Jurkat, Clone E6-1 (cell line): ENCODE measurements at regions not wholly inside any gene's neighbourhood (a gene's known extent, or its start where the extent isn't known, plus 50 kb on each side); places are given as distances from the start of the nearest gene placed in this dataset.
A peak's percentile ranks its signal among the peaks of the same experiment; 100 is the strongest.

Experiments used
- DNase-seq: peaks from one replicate; pipeline ENCODE4 v3.0.0-alpha.2; 2011; ENCODE audit warnings: low read depth, low spot score
- H3K4me3 ChIP-seq: 2 replicates; pipeline ENCODE4 v1.5.1; 2011; ENCODE audit warnings: mild to moderate bottlenecking, low read length, control low read depth, moderate library complexity

- H3K4me3 ChIP-seq = no peak overlapping the region
- no peak for DNase-seq
Measured at GRCh38 chr1:88168126-88168525, 515.9 kb upstream of the PKN2 start.

- no peak for DNase-seq
- no peak overlapping the region for H3K4me3 ChIP-seq
Measured at GRCh38 chr1:88169139-88169538, 514.9 kb upstream of the PKN2 start.

- DNase-seq = no peak
- H3K4me3 ChIP-seq = no peak overlapping the region
Measured at GRCh38 chr1:88169939-88170338, 514.1 kb upstream of the PKN2 start.

GRCh38 chr1:88175120-88175630 lies 508.9 kb upstream of the PKN2 start:
- DNase-seq = no peak
- H3K4me3 ChIP-seq = no peak overlapping the region

DNA sequence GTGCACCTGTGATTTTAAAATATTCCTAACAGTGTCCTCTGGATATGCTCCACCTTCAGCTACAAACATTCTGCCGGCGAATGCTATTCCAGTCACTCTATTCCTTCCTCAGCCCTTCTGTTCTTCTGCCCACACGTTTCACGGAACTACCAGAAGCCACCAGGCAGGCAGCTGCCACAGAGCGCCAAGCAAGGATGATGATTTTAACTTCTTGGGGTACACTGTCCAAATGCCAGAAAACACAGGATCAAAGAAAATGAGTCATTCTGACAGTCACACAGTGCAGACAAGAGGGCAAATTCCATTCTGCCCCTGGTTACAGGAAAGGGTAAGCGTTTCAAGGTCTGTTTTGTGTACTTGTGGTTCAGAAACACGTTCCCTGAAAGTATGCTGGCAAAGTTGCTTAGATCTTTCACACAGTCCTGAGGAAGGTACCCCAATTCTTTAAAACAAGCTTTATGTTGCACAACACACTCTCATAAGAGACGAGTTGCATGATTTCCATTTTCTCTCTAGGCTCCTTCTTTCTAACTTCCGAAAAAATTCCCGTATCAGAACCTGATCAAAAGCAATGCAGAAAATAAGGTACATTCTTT lies 508.3 kb upstream of the PKN2 start:
- no peak overlapping the region for H3K4me3 ChIP-seq

GRCh38 chr1:88179943-88180342 lies 504.1 kb upstream of the PKN2 start:
- DNase-seq = no peak
- no peak overlapping the region for H3K4me3 ChIP-seq

More for the DNA sequence above, 508.3 kb upstream of the PKN2 start:
- no peak for DNase-seq

DNA sequence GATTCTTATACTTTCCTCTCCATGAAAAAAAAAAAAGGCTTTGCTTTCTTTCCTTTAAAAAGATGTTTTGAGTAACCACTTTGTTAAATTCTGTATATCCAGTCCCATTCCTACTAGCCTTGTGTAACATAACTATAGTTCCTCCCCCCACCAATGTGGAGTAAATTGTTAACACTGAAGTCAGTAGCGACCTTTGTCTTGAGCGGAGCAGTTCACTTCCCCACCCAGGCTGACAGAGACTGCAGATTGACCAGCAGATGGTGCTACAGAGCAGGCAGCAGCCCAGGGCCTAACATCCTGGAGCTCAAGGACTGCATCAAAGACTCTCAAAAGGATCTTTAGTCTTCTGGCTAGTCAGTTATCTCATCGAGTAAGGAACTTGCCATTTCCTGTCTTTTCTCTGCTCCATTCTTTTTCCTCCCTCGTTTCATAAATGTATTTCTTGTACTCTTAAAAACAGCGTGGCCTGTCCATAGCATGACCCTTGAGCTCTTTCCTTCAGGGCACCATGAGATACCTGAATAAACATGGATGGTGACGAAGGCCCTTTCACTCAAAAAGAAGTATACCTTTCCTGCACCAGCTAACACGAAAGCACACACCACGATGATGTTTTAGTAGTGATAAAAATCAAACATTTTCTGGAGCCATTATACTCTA lies 503.5 kb upstream of the PKN2 start:
- peak; percentile 63 for DNase-seq
- no peak overlapping the region for H3K4me3 ChIP-seq

GRCh38 chr1:88186911-88187310 lies 497.2 kb upstream of the PKN2 start:
- no peak for DNase-seq
- no peak overlapping the region for H3K4me3 ChIP-seq

GRCh38 chr1:88188038-88188437 lies 496.0 kb upstream of the PKN2 start:
- H3K4me3 ChIP-seq = no peak overlapping the region
- DNase-seq = no peak

DNA sequence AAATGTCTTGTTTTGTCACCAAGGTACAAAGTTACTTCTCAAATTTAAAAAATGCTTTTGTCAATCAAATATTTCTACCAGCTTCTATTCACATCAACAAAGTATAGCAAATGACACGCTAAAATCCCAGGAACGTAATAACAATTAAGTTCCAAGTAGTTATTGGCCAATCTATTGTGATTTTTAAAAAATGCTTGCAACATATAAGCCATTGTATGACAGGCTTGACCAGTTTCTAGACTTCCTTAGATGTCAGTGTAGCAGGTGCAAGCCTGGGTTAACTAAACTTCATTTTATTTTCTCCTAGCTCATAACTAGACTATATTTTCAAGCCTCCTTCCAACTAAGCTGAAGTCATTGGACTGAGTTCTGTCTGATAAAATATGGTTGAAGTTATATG lies 494.5 kb upstream of the PKN2 start:
- no peak overlapping the region for H3K4me3 ChIP-seq

GRCh38 chr1:88191917-88192316 lies 492.2 kb upstream of the PKN2 start:
- no peak overlapping the region for H3K4me3 ChIP-seq

More for the DNA sequence above, 494.5 kb upstream of the PKN2 start:
- DNase-seq = no peak

DNA sequence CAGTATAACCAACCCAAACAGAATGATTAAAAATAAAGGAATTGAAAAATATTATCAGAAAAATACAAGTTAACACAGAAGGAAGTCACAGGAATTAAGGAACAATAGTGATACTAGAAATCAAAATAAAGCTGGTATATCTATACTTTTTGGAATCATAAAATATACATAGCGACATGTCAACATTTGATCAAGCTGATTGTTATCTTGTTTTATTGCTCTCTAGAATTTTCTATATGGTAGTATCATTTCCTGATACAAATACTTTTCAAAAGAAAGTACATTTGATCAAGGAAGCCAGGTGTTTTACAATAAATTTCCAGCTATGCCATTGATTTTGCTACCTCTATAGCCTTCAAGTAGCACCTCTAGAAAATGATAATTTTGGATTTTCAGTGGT lies 489.5 kb upstream of the PKN2 start:
- H3K4me3 ChIP-seq = no peak overlapping the region
- no peak for DNase-seq

More at GRCh38 chr1:88191917-88192316, 492.2 kb upstream of the PKN2 start:
- DNase-seq = no peak

GRCh38 chr1:88200545-88200944 lies 483.5 kb upstream of the PKN2 start:
- DNase-seq = no peak
- H3K4me3 ChIP-seq = no peak overlapping the region

- no peak for DNase-seq
- H3K4me3 ChIP-seq = no peak overlapping the region
Measured at GRCh38 chr1:88204111-88204510, 480.0 kb upstream of the PKN2 start.

DNA sequence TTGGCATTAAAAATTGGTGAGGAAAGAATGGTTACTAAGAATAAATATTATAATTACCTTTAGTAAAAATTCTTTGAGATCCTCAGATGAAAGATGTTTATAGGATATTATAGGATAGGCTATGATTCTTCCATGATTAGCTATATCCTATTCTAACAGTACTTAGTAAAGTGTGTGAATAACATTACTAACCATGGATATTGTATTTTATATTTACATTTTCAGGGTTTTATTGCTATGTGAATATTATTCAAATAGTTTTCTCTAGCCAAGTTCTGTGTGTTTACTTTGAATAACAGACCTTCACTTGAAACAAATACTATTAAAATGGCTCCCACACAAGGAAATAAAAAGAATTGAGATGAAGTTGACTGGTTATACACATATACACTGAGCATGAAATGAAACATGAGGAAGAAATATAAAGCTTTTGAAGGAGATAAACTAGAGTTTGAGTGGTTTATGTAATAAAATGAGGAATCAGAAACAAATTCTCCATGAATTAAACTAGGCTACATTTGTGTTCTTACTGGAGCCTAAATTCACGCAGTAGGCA lies 479.4 kb upstream of the PKN2 start:
- no peak for DNase-seq
- H3K4me3 ChIP-seq = no peak overlapping the region

- H3K4me3 ChIP-seq = no peak overlapping the region
- DNase-seq = no peak
Measured at GRCh38 chr1:88208389-88208788, 475.7 kb upstream of the PKN2 start.

DNA sequence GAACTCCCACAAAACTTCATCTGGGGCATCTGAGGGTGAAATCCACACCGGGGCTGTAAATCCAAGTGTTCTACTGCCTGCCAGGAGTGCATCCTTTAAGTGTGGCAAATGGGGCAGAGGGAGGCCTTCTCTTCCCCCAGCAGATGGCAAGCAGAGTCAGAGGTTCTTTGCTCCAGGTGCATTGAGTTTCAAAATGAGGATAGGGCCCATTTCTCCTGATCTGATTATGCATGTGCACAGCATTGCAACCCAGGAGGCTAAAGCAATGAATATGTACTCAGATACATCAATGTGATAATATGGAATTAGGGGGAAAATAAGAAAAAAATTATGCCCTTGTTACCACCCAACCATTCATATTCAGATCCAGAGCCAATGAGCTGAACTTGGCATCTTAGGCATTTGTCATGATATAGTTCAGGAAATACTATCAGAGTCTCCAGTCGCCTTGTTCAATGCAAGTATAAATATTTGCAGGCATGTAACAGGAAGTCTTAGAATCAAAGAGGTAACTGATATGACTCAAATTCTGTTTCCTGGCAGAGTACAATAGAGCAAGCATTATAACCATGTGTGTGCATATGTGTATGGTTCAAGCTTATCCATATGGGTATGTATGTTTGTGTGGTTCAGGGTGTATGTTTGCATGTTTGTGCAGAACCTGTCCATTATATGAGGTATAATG lies 473.8 kb upstream of the PKN2 start:
- H3K4me3 ChIP-seq = no peak overlapping the region
- DNase-seq = no peak

GRCh38 chr1:88216441-88216840 lies 467.6 kb upstream of the PKN2 start:
- H3K4me3 ChIP-seq = no peak overlapping the region
- DNase-seq = no peak

DNA sequence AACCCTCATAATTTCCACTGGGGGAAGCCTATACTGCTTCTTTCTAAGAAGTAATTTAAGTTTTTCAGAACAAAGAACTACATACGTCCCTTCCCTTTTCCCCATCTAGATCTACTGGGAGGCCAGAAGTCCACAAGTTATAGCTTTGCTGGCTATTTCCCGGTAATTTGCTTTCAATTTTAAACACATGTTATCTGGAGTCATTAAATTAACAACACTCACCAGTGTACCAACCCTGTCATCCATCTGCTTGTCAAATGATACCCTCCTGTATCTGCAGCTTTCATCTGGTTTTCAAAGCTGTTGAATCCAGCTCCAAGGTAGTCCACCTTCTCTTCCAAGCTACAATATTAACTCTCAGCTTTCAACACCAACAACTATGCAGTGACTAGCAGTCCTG lies 466.7 kb upstream of the PKN2 start:
- no peak for DNase-seq
- H3K4me3 ChIP-seq = no peak overlapping the region

GRCh38 chr1:88219521-88219920 lies 464.6 kb upstream of the PKN2 start:
- no peak for DNase-seq
- H3K4me3 ChIP-seq = no peak overlapping the region
